CD4-positive, alpha-beta memory T cell (primary cell): ENCODE measurements at regions not wholly inside any gene's neighbourhood (a gene's known extent, or its start where the extent isn't known, plus 50 kb on each side); places are given as distances from the start of the nearest gene placed in this dataset.
"Not testable (repeated sequence)": the region's sequence is repeated elsewhere in the genome, so short reads cannot be mapped to it uniquely, and the experiment has no call there.

Experiments
- CTCF ChIA-PET: fragments of 350-600 bp; sonication (Branson Sonifier 250); formaldehyde crosslinking; loops from one replicate; lab custom pipeline; 2021; ENCODE audit warnings: inconsistent platforms; ENCODE audit not compliant: partially characterized antibody; lab: Charles Lee
- POLR2A ChIA-PET: fragments of 350-600 bp; sonication (Branson Sonifier 250); formaldehyde crosslinking; loops from one replicate; lab custom pipeline; 2021; ENCODE audit not compliant: partially characterized antibody; lab: Charles Lee
- DNase-seq, 5 donors: peaks; one replicate each; pipeline versions ENCODE4 v3.0.0 to v3.0.0-alpha.2; 2020 to 2022; ENCODE audit warnings: mixed read lengths in 1 of 5
- H3K27ac ChIP-seq: one replicate; pipeline ENCODE4 v1.7.0; 2013; ENCODE audit warnings: low read depth, low read length
- H3K27me3 ChIP-seq: 2 replicates; pipeline ENCODE4 v1.7.0; 2013; ENCODE audit warnings: mild to moderate bottlenecking, low read length, moderate library complexity; ENCODE audit not compliant: insufficient read depth
- H3K36me3 ChIP-seq: 2 replicates; pipeline ENCODE4 v1.7.0; 2013; ENCODE audit warnings: mild to moderate bottlenecking, low read length, moderate library complexity; ENCODE audit not compliant: insufficient read depth
- H3K4me1 ChIP-seq: 2 replicates; pipeline ENCODE4 v1.7.0; 2013; ENCODE audit warnings: mild to moderate bottlenecking, low read length, moderate library complexity; ENCODE audit not compliant: insufficient read depth
- H3K4me3 ChIP-seq, 2 donors: one replicate each; pipeline ENCODE4 v1.7.0; 2013; ENCODE audit warnings: low read length in 2 of 2, mild to moderate bottlenecking in 1 of 2
- H3K9me3 ChIP-seq, 2 donors: one replicate each; pipeline ENCODE4 v1.7.0; 2013; ENCODE audit warnings: low read length in 2 of 2, control low read depth in 1 of 2; ENCODE audit not compliant: control insufficient read depth in 1 of 2
- H3K27ac Mint-ChIP-seq, 7 donors: one replicate each; pipeline ENCODE4 v1.8.0; 2020 to 2021; ENCODE audit warnings: mixed read lengths in 7 of 7, mild to moderate bottlenecking in 6 of 7, inconsistent platforms in 3 of 7, moderate library complexity in 3 of 7
- H3K27me3 Mint-ChIP-seq, 2 donors: one replicate each; pipeline ENCODE4 v1.8.0; 2020 to 2021; ENCODE audit warnings: mixed read lengths in 2 of 2
- H3K36me3 Mint-ChIP-seq, 2 donors: one replicate each; pipeline ENCODE4 v1.8.0; 2020 to 2021; ENCODE audit warnings: mixed read lengths in 2 of 2, inconsistent platforms in 1 of 2, mild to moderate bottlenecking in 1 of 2
- H3K4me1 Mint-ChIP-seq, 4 donors: one replicate each; pipeline ENCODE4 v1.8.0; 2020 to 2021; ENCODE audit warnings: mixed read lengths in 4 of 4, mild to moderate bottlenecking in 1 of 4
- H3K4me3 Mint-ChIP-seq, 8 donors: one replicate each; pipeline ENCODE4 v1.8.0; 2020 to 2021; ENCODE audit warnings: mixed read lengths in 8 of 8, mild to moderate bottlenecking in 7 of 8, moderate library complexity in 6 of 8, inconsistent platforms in 3 of 8
- H3K9me3 Mint-ChIP-seq, 8 donors: one replicate each; pipeline ENCODE4 v1.8.0; 2020 to 2021; ENCODE audit warnings: mixed read lengths in 8 of 8, mild to moderate bottlenecking in 5 of 8, inconsistent platforms in 3 of 8, moderate library complexity in 1 of 8
- intact Hi-C: fragments of 100-400 bp; cut with micrococcal nuclease; formaldehyde crosslinking; loops from one replicate; pipeline ENCODE4 v1.15.1; 2023

- no peaks in the 10 kb centered on the region for H3K4me1 ChIP-seq
- ChIA-PET POLR2A (no interaction called here), CTCF (no interaction called here)
- no peak for DNase-seq
- intact Hi-C loops = no loop called here
- H3K27me3 ChIP-seq = no peaks in the 10 kb centered on the region
- Mint-ChIP-seq H3K4me1 (no peaks in the 10 kb centered on the region), H3K9me3 (peaks cover 0 to 11% (median 6%) of the 10 kb centered on the region in 8 donors), H3K27me3 (no peaks in the 10 kb centered on the region), H3K36me3 (no peaks in the 10 kb centered on the region), H3K27ac (no peak overlapping the region), H3K4me3 (no peak overlapping the region)
- H3K36me3 ChIP-seq = no peaks in the 10 kb centered on the region
- no peaks in the 10 kb centered on the region for H3K9me3 ChIP-seq
- no peak overlapping the region for H3K4me3 ChIP-seq
- H3K27ac ChIP-seq = no peak overlapping the region
Measured at GRCh38 chr12:60223242-60223641, 627.4 kb downstream of the SLC16A7 start.

- H3K27me3 ChIP-seq = no peaks in the 10 kb centered on the region
- no peaks in the 10 kb centered on the region for H3K36me3 Mint-ChIP-seq
- H3K36me3 ChIP-seq = no peaks in the 10 kb centered on the region
- H3K4me1 Mint-ChIP-seq = no peaks in the 10 kb centered on the region
- no peak overlapping the region for H3K27ac Mint-ChIP-seq
- H3K4me3 ChIP-seq = no peak overlapping the region
- no peaks in the 10 kb centered on the region for H3K4me1 ChIP-seq
- no peak for DNase-seq
- H3K4me3 Mint-ChIP-seq = no peak overlapping the region
- intact Hi-C loops = no loop called here
- no peak overlapping the region for H3K27ac ChIP-seq
- POLR2A ChIA-PET = no interaction called here
- peaks cover 0 to 11% (median 5%) of the 10 kb centered on the region in 8 donors for H3K9me3 Mint-ChIP-seq
- CTCF ChIA-PET = no interaction called here
- H3K9me3 ChIP-seq = no peaks in the 10 kb centered on the region
- no peaks in the 10 kb centered on the region for H3K27me3 Mint-ChIP-seq
Measured at GRCh38 chr12:60225216-60226000, 629.6 kb downstream of the SLC16A7 start.

GRCh38 chr12:60227916-60228315 is 632.1 kb downstream of the SLC16A7 start:
- POLR2A ChIA-PET = no interaction called here
- H3K4me3 Mint-ChIP-seq = no peak overlapping the region
- no peaks in the 10 kb centered on the region for H3K4me1 Mint-ChIP-seq
- intact Hi-C loops = no loop called here
- no peaks in the 10 kb centered on the region for H3K36me3 Mint-ChIP-seq
- no peak for DNase-seq
- Histone ChIP-seq H3K9me3 (no peaks in the 10 kb centered on the region), H3K27me3 (no peaks in the 10 kb centered on the region), H3K36me3 (no peaks in the 10 kb centered on the region), H3K27ac (no peak overlapping the region), H3K4me3 (no peak overlapping the region), H3K4me1 (no peaks in the 10 kb centered on the region)
- CTCF ChIA-PET = no interaction called here
- peaks cover 0 to 12% (median 5%) of the 10 kb centered on the region in 8 donors for H3K9me3 Mint-ChIP-seq
- no peak overlapping the region for H3K27ac Mint-ChIP-seq
- H3K27me3 Mint-ChIP-seq = no peaks in the 10 kb centered on the region

GRCh38 chr12:60230056-60230455 is 634.2 kb downstream of the SLC16A7 start:
- POLR2A ChIA-PET = no interaction called here

GRCh38 chr12:60231303-60231702 is 635.5 kb downstream of the SLC16A7 start:
- POLR2A ChIA-PET = no interaction called here
- H3K4me3 ChIP-seq = no peak overlapping the region

More at GRCh38 chr12:60230056-60230455, 634.2 kb downstream of the SLC16A7 start:
- Mint-ChIP-seq H3K36me3 (no peaks in the 10 kb centered on the region), H3K4me1 (no peaks in the 10 kb centered on the region), H3K27ac (no peak overlapping the region), H3K4me3 (no peak overlapping the region), H3K27me3 (no peaks in the 10 kb centered on the region), H3K9me3 (peaks cover 0 to 7% (median 4%) of the 10 kb centered on the region in 8 donors)
- CTCF ChIA-PET = no interaction called here
- no peak overlapping the region for H3K27ac ChIP-seq
- no peak overlapping the region for H3K4me3 ChIP-seq
- H3K36me3 ChIP-seq = no peaks in the 10 kb centered on the region
- H3K4me1 ChIP-seq = no peaks in the 10 kb centered on the region
- H3K27me3 ChIP-seq = no peaks in the 10 kb centered on the region
- DNase-seq = no peak
- intact Hi-C loops = no loop called here
- H3K9me3 ChIP-seq = no peaks in the 10 kb centered on the region

GRCh38 chr12:60231976-60232907 is 636.4 kb downstream of the SLC16A7 start:
- H3K27me3 ChIP-seq = no peaks in the 10 kb centered on the region
- no peak for DNase-seq
- no peaks in the 10 kb centered on the region for H3K4me1 ChIP-seq
- no peak overlapping the region for H3K27ac ChIP-seq
- no peak overlapping the region for H3K4me3 ChIP-seq
- H3K9me3 Mint-ChIP-seq = peaks cover 0 to 8% (median 4%) of the 10 kb centered on the region in 8 donors
- no peak overlapping the region for H3K4me3 Mint-ChIP-seq
- no peak overlapping the region for H3K27ac Mint-ChIP-seq
- POLR2A ChIA-PET = no interaction called here
- no peaks in the 10 kb centered on the region for H3K27me3 Mint-ChIP-seq
- CTCF ChIA-PET = no interaction called here
- no peaks in the 10 kb centered on the region for H3K9me3 ChIP-seq
- H3K36me3 ChIP-seq = no peaks in the 10 kb centered on the region
- no peaks in the 10 kb centered on the region for H3K36me3 Mint-ChIP-seq
- intact Hi-C loops = no loop called here
- no peaks in the 10 kb centered on the region for H3K4me1 Mint-ChIP-seq

More at GRCh38 chr12:60231303-60231702, 635.5 kb downstream of the SLC16A7 start:
- Mint-ChIP-seq H3K9me3 (peaks cover 0 to 7% (median 3%) of the 10 kb centered on the region in 8 donors), H3K27ac (no peak overlapping the region), H3K4me1 (no peaks in the 10 kb centered on the region), H3K4me3 (no peak overlapping the region), H3K27me3 (no peaks in the 10 kb centered on the region), H3K36me3 (no peaks in the 10 kb centered on the region)
- H3K27me3 ChIP-seq = no peaks in the 10 kb centered on the region
- no peaks in the 10 kb centered on the region for H3K4me1 ChIP-seq
- DNase-seq = no peak
- CTCF ChIA-PET = no interaction called here
- H3K36me3 ChIP-seq = no peaks in the 10 kb centered on the region
- no peak overlapping the region for H3K27ac ChIP-seq
- intact Hi-C loops = no loop called here
- H3K9me3 ChIP-seq = no peaks in the 10 kb centered on the region

- H3K9me3 ChIP-seq, H3K4me1 Mint-ChIP-seq, H3K27ac Mint-ChIP-seq, H3K27me3 ChIP-seq, H3K4me3 ChIP-seq, H3K4me3 Mint-ChIP-seq, H3K36me3 ChIP-seq, H3K36me3 Mint-ChIP-seq, intact Hi-C loops, DNase-seq, H3K27ac ChIP-seq, H3K4me1 ChIP-seq, CTCF ChIA-PET, POLR2A ChIA-PET, H3K27me3 Mint-ChIP-seq: not testable (repeated sequence)
- peaks cover 0 to 21% (median 5%) of the 10 kb centered on the region in 8 donors for H3K9me3 Mint-ChIP-seq
Measured at GRCh38 chr12:60234611-60235195, 638.9 kb downstream of the SLC16A7 start.
